Lower lobe of right lung (tissue), 2 donors: ENCODE measurements at regions not wholly inside any gene's neighbourhood (a gene's known extent, or its start where the extent isn't known, plus 50 kb on each side); places are given as distances from the start of the nearest gene placed in this dataset.
A peak's percentile ranks its signal among the peaks of the same experiment; 100 is the strongest.

Experiments used
- ATAC-seq, 2 donors: fragments of 200-7000 bp; cut with Tn5 transposase; one replicate each; pipeline ENCODE4 v1.9.1; 2020 to 2022; ENCODE audit warnings: mild to moderate bottlenecking in 2 of 2, moderate library complexity in 2 of 2
- DNase-seq: peaks from one replicate; pipeline ENCODE4 v3.0.0-alpha.2; 2020
- H3K27ac ChIP-seq: fragments of 200-600 bp; one replicate; pipeline ENCODE4 v1.8.0; 2022
- H3K27me3 ChIP-seq: fragments of 200-600 bp; one replicate; pipeline ENCODE4 v1.8.0; 2022; ENCODE audit warnings: low read depth
- H3K36me3 ChIP-seq: fragments of 200-600 bp; one replicate; pipeline ENCODE4 v1.8.0; 2022; ENCODE audit warnings: mild to moderate bottlenecking
- H3K4me1 ChIP-seq: fragments of 200-600 bp; one replicate; pipeline ENCODE4 v1.8.0; 2022
- H3K4me3 ChIP-seq: fragments of 200-600 bp; one replicate; pipeline ENCODE4 v1.8.0; 2022; ENCODE audit warnings: mild to moderate bottlenecking
- H3K9me3 ChIP-seq: fragments of 200-600 bp; one replicate; pipeline ENCODE4 v1.8.0; 2022
- intact Hi-C: fragments of 100-400 bp; cut with DNase I; formaldehyde crosslinking; loops from one replicate; pipeline ENCODE4 v1.11.0; 2022
- TF ChIP-seq, protein P1 (sequence below): fragments of 200-600 bp; IDR thresholded peaks from one replicate; pipeline ENCODE4 v1.8.0; 2022; ENCODE audit warnings: antibody characterized with exemption, mild to moderate bottlenecking
- donor health status: DM: no; HTN: yes; CAD: no; lungs with severe emphysema.

GRCh38 chr20:39123185-39123557, 161.0 kb downstream of the DHX35 start:
- ATAC-seq (no peak), DNase-seq (no peak)
- H3K36me3 ChIP-seq: no peaks in the 10 kb centered on the region
- TF ChIP-seq, protein P1, sequence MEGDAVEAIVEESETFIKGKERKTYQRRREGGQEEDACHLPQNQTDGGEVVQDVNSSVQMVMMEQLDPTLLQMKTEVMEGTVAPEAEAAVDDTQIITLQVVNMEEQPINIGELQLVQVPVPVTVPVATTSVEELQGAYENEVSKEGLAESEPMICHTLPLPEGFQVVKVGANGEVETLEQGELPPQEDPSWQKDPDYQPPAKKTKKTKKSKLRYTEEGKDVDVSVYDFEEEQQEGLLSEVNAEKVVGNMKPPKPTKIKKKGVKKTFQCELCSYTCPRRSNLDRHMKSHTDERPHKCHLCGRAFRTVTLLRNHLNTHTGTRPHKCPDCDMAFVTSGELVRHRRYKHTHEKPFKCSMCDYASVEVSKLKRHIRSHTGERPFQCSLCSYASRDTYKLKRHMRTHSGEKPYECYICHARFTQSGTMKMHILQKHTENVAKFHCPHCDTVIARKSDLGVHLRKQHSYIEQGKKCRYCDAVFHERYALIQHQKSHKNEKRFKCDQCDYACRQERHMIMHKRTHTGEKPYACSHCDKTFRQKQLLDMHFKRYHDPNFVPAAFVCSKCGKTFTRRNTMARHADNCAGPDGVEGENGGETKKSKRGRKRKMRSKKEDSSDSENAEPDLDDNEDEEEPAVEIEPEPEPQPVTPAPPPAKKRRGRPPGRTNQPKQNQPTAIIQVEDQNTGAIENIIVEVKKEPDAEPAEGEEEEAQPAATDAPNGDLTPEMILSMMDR: no peak
- intact Hi-C loops: no loop called here
- H3K4me1 ChIP-seq: no peaks in the 10 kb centered on the region
- no peak overlapping the region for H3K27ac ChIP-seq
- H3K27me3 ChIP-seq: peaks cover 4% of the 10 kb centered on the region
- H3K9me3 ChIP-seq: no peaks in the 10 kb centered on the region
- no peak overlapping the region for H3K4me3 ChIP-seq

DNA sequence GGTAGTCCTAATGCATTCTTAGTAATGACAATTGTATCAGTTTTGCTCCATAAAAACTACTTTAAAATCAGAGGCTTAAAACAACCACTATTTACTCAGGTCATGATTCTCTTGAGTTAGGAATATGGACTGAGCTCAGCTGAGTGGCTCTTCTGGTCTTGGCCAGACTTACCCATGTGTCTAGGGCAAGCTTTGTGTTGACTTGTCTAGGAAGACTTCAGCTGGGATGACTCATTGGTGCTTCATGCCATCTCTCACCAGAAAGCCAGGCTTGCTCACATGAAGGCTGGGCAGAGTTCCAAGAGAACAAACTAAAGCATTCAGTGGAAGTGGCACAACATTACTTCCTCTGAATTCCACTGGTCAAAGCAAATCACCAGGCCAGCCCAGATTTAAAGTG, 155.3 kb downstream of the DHX35 start:
- no peak for DNase-seq

GRCh38 chr20:39116020-39116419, 153.9 kb downstream of the DHX35 start:
- Histone ChIP-seq H3K4me1 (no peaks in the 10 kb centered on the region), H3K9me3 (no peaks in the 10 kb centered on the region), H3K27me3 (peaks cover 17% of the 10 kb centered on the region), H3K36me3 (no peaks in the 10 kb centered on the region), H3K4me3 (no peak overlapping the region), H3K27ac (no peak overlapping the region)
- DNase-seq (no peak), ATAC-seq (no peak)
- intact Hi-C loops: no loop called here
- TF ChIP-seq, protein P1: no peak

More for the DNA sequence above, 155.3 kb downstream of the DHX35 start:
- no peak for ATAC-seq
- Histone ChIP-seq H3K4me3 (no peak overlapping the region), H3K27me3 (peaks cover 21% of the 10 kb centered on the region), H3K27ac (no peak overlapping the region), H3K4me1 (no peaks in the 10 kb centered on the region), H3K9me3 (no peaks in the 10 kb centered on the region), H3K36me3 (no peaks in the 10 kb centered on the region)
- TF ChIP-seq, protein P1: no peak
- intact Hi-C loops: no loop called here

- H3K4me3 ChIP-seq: no peak overlapping the region
- H3K4me1 ChIP-seq: no peaks in the 10 kb centered on the region
- intact Hi-C loops: no loop called here
- TF ChIP-seq, protein P1: peak; percentile 51
- peaks cover 38% of the 10 kb centered on the region for H3K27me3 ChIP-seq
- no peaks in the 10 kb centered on the region for H3K9me3 ChIP-seq
- H3K27ac ChIP-seq: no peak overlapping the region
- ATAC-seq (peak; percentile 67 to 73), DNase-seq (no peak)
- no peaks in the 10 kb centered on the region for H3K36me3 ChIP-seq
Measured at GRCh38 chr20:39112178-39112743, 150.1 kb downstream of the DHX35 start.

DNA sequence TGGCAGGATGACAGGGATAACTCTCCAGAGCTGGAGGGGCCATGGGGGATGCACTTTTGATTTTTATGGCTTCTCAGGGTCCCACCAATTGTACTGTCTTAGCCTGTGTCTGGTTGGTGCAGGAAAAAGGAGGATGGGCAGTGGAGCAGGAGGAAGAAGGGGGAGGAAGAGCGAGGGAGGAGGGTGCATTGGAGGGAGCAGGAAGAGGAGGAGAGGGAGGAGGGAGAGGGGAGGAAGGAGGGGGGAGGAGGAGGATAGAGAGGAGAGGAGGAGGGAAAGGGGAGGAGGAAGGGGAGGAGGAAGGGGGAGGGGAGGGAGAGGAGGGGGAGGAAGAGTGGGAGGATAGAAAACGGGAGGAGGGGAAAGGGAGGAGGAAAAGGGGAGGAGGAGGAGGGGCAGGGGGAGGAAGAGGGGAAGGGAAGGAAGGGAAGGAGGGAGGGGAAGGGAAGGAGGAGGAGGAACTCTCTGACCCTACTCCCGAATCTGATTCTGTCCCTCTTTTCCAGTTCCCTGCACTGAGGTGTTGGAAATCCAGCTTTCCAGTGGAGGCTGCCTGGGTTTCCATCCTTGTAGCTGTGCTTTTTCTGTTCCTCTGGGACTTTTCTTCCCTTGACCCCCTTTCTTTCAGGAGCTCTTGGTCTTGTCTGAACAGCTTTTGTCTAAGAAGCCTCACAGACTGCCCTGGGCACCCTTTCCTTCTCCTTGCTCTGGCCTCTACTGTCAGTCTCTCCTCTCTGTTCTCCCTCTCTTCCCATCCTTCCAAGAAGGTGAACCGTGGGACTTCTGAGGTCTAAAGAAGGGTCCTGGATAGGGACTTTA, 149.4 kb downstream of the DHX35 start:
- Histone ChIP-seq H3K4me3 (no peak overlapping the region), H3K27me3 (peaks cover 43% of the 10 kb centered on the region), H3K36me3 (no peaks in the 10 kb centered on the region), H3K4me1 (no peaks in the 10 kb centered on the region), H3K27ac (no peak overlapping the region), H3K9me3 (no peaks in the 10 kb centered on the region)
- intact Hi-C loops: no loop called here
- DNase-seq: no peak
- TF ChIP-seq, protein P1: no peak
- no peak for ATAC-seq
